ENCODE measurements at regions not wholly inside any gene's neighbourhood (a gene's known extent, or its start where the extent isn't known, plus 50 kb on each side); places are given as distances from the start of the nearest gene placed in this dataset.

GRCh38 chr3:191628571-191628970 is 167.6 kb downstream of the PYDC2 start:
- no peak for DNase-seq (ENCODE audit: low read depth, low spot score)
- TF ChIP-seq, protein P1, sequence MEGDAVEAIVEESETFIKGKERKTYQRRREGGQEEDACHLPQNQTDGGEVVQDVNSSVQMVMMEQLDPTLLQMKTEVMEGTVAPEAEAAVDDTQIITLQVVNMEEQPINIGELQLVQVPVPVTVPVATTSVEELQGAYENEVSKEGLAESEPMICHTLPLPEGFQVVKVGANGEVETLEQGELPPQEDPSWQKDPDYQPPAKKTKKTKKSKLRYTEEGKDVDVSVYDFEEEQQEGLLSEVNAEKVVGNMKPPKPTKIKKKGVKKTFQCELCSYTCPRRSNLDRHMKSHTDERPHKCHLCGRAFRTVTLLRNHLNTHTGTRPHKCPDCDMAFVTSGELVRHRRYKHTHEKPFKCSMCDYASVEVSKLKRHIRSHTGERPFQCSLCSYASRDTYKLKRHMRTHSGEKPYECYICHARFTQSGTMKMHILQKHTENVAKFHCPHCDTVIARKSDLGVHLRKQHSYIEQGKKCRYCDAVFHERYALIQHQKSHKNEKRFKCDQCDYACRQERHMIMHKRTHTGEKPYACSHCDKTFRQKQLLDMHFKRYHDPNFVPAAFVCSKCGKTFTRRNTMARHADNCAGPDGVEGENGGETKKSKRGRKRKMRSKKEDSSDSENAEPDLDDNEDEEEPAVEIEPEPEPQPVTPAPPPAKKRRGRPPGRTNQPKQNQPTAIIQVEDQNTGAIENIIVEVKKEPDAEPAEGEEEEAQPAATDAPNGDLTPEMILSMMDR (IDR thresholded peaks at IDR 0.05; ENCODE audit: insufficient read depth, low read length, missing control alignments) = no peak
- H3K4me3 ChIP-seq (ENCODE audit: low read depth, low read length) = no peak overlapping the region
- ChIA-PET CTCF (no interaction called here), POLR2A (no interaction called here)

DNA sequence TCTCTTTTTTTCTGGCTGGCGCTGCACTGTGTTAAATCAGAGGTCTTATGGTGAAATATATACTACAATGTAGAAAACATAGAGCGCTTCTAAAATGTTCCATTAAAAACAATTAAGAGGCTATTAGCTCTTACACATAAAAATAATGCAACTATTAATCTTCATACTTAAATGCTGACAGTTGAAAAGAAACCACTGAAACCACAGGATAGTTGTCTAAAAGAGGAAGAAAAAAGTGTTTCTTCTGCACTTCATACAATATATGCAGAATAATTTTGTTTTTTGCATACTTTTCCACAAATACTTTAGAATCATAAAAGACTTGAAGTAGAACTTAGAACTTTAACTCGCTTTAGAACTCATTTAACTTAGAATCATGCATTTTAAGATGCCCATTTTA is 170.5 kb downstream of the PYDC2 start:
- no peak overlapping the region for H3K4me3 ChIP-seq (ENCODE audit: low read depth, low read length)
- TF ChIP-seq, protein P1 (IDR thresholded peaks at IDR 0.05; ENCODE audit: insufficient read depth, low read length, missing control alignments) = no peak
- no peak for DNase-seq (ENCODE audit: low read depth, low spot score)
- POLR2A ChIA-PET = no interaction called here
- CTCF ChIA-PET = no interaction called here

DNA sequence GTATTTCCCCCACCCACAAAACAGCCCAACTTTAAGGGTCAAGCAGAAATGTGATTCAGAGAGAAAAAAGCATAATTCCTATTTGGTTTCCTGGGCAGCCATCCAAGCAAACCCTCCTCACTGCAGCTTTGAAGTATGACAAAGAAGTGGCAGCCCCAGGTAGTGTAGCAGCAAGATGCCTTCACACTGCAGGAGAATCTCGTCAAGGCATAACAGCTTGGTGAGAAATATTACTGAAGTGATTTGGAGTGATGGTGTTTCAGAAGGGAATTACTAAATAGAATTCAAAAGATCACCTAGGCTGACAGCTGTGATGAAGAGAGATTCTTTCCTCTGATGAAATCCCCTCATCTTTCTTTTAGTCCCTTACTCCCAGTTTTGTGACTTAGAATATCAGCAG is 173.9 kb downstream of the PYDC2 start:
- TF ChIP-seq, protein P1 (IDR thresholded peaks at IDR 0.05; ENCODE audit: insufficient read depth, low read length, missing control alignments) = no peak
- no peak overlapping the region for H3K4me3 ChIP-seq (ENCODE audit: low read depth, low read length)
- CTCF ChIA-PET = no interaction called here
- no peak for DNase-seq (ENCODE audit: low read depth, low spot score)
- POLR2A ChIA-PET = no interaction called here

DNA sequence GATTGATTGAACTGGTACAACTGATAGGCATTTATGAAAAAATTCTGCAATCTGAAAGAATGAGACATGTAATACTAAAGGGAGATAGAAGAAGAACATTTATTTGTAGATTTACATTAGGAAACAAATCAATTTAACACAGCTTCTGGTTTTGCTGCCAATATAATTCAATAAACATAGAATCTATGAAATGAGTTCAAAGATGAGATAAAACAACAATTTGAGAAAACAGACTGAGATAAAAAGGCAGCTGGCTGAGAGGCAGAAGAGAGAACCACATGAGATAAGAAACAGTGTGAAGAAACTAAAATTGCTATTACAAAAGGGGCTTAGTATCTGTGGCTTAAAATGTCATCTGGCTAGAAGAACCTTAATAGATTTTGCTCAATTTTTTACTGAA is 176.6 kb downstream of the PYDC2 start:
- TF ChIP-seq, protein P1 (IDR thresholded peaks at IDR 0.05; ENCODE audit: insufficient read depth, low read length, missing control alignments) = no peak
- ChIA-PET POLR2A (no interaction called here), CTCF (no interaction called here)
- H3K4me3 ChIP-seq (ENCODE audit: low read depth, low read length) = no peak overlapping the region
- DNase-seq (ENCODE audit: low read depth, low spot score) = no peak

- TF ChIP-seq, protein P1 (IDR thresholded peaks at IDR 0.05; ENCODE audit: insufficient read depth, low read length, missing control alignments) = no peak
- CTCF ChIA-PET = no interaction called here
- DNase-seq (ENCODE audit: low read depth, low spot score) = no peak
- no peak overlapping the region for H3K4me3 ChIP-seq (ENCODE audit: low read depth, low read length)
- POLR2A ChIA-PET = no interaction called here
Observed at GRCh38 chr3:191641789-191642188, 180.8 kb downstream of the PYDC2 start.

DNA sequence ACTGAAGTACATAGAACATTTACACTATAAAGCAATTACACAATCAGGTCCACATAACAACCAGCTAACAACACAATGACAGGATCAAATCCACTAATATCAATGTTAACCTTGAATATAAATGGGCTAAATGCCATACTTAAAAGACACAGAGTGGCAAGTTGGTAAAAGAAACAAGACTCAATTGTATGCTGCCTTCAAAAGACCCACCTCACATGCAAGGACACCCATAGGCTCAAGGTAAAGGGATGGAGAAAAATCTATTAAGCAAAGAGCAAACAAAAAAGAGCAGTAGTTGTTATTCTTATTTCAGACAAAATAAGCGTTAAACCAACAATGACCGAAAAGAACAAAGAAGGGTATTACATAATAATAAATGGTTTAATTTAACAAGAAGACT is 183.3 kb downstream of the PYDC2 start:
- ChIA-PET POLR2A (no interaction called here), CTCF (no interaction called here)
- TF ChIP-seq, protein P1 (IDR thresholded peaks at IDR 0.05; ENCODE audit: insufficient read depth, low read length, missing control alignments) = no peak
- DNase-seq (ENCODE audit: low read depth, low spot score) = no peak
- no peak overlapping the region for H3K4me3 ChIP-seq (ENCODE audit: low read depth, low read length)
